GM12878 (cell line): ENCODE measurements at regions not wholly inside any gene's neighbourhood (a gene's known extent, or its start where the extent isn't known, plus 50 kb on each side); places are given as distances from the start of the nearest gene placed in this dataset.

Experiments
- ATAC-seq: fragments of 200-7000 bp; cut with Tn5 transposase; 3 replicates; pipeline ENCODE4 v1.9.1; 2020; ENCODE audit warnings: mild to moderate bottlenecking, moderate library complexity
- BruUV-seq: library from RNA; stranded (reverse); fragments of 400-500 nt; replicated peaks from 2 replicates; lab custom pipeline; 2021; lab: Mats Ljungman, UMichigan
- CTCF ChIA-PET: fragments of 300-600 bp; sonication (Branson Sonifier 250); formaldehyde crosslinking; extraction: SDS; loops from one replicate; lab custom pipeline; 2021; ENCODE audit warnings: inconsistent platforms; lab: Yijun Ruan, JAX
- POLR2A ChIA-PET: fragments of 350-600 bp; formaldehyde crosslinking; extraction: SDS; loops from one replicate; lab custom pipeline; 2021; ENCODE audit warnings: inconsistent platforms; lab: Charles Lee
- RAD21 ChIA-PET: fragments of 300-600 bp; sonication (Branson Sonifier 250); formaldehyde crosslinking; loops from one replicate; lab custom pipeline; 2023; ENCODE audit warnings: antibody characterized with exemption; ENCODE audit not compliant: unreplicated experiment; lab: Charles Lee
- SMC1A ChIA-PET: fragments of 300-600 bp; sonication (Branson Sonifier 250); formaldehyde crosslinking; loops from one replicate; lab custom pipeline; 2023; ENCODE audit not compliant: unreplicated experiment, uncharacterized antibody; lab: Charles Lee
- DNase-seq: peaks from one replicate; pipeline ENCODE4 v3.0.0-alpha.2; 2011; ENCODE audit warnings: low read depth, low spot score
- FAIRE-seq: peaks from 3 replicates; lab custom pipeline; 2011; peaks lifted over from hg19 to GRCh38; lab: Jason Lieb, UNC
- H2AFZ ChIP-seq: 2 replicates; pipeline ENCODE4 v1.6.0; 2011; ENCODE audit warnings: low read depth, low read length, control low read depth; ENCODE audit not compliant: control insufficient read depth
- H3K27ac ChIP-seq: 2 replicates; pipeline ENCODE4 v1.5.1; 2011; ENCODE audit warnings: control low read depth; ENCODE audit not compliant: control insufficient read depth, insufficient read depth
- H3K27me3 ChIP-seq, 2 experiments: replicated peaks in 1 of 2; 2 replicates each; pipeline versions ENCODE4 v1.6.0 to v1.6.1; 2011; ENCODE audit warnings: low read length in 1 of 2; ENCODE audit not compliant: control insufficient read depth in 2 of 2, insufficient read depth in 2 of 2
- H3K36me3 ChIP-seq, 2 experiments: 2 replicates each; pipeline ENCODE4 v1.5.1; 2011; ENCODE audit warnings: low read length in 1 of 2; ENCODE audit not compliant: control insufficient read depth in 2 of 2, insufficient read depth in 2 of 2
- H3K4me1 ChIP-seq: 2 replicates; pipeline ENCODE4 v1.6.1; 2011; ENCODE audit warnings: mild to moderate bottlenecking, low read length, moderate library complexity, mixed read lengths; ENCODE audit not compliant: control insufficient read depth, insufficient read depth
- H3K4me2 ChIP-seq: 2 replicates; pipeline ENCODE4 v1.6.0; 2011; ENCODE audit warnings: control low read depth; ENCODE audit not compliant: control insufficient read depth, insufficient read depth
- H3K4me3 ChIP-seq: fragments of 200-600 bp; sonication (generic); 2 replicates; pipeline ENCODE4 v1.5.1; 2016
- H3K79me2 ChIP-seq: 2 replicates; pipeline ENCODE4 v1.6.0; 2011; ENCODE audit warnings: low read length; ENCODE audit not compliant: control insufficient read depth, insufficient read depth
- H3K9ac ChIP-seq: 2 replicates; pipeline ENCODE4 v1.8.0; 2011; ENCODE audit warnings: low read length, control low read depth, mixed read lengths; ENCODE audit not compliant: control insufficient read depth, insufficient read depth
- H3K9me3 ChIP-seq: replicated peaks from 3 replicates; pipeline ENCODE4 v1.5.1; 2011; ENCODE audit warnings: mild to moderate bottlenecking, low read length; ENCODE audit not compliant: control insufficient read depth, insufficient read depth
- H4K20me1 ChIP-seq: 2 replicates; pipeline ENCODE4 v1.6.0; 2011; ENCODE audit not compliant: control insufficient read depth, insufficient read depth
- HCFC1 ChIP-seq: fragments of 150-350 bp; IDR thresholded peaks from 2 replicates; pipeline ENCODE4 v1.6.1; 2014; ENCODE audit warnings: low read length
- HDAC2 ChIP-seq: fragments of 200-600 bp; sonication (generic); IDR thresholded peaks from 2 replicates; pipeline ENCODE4 v1.6.1; 2017
- NFIC ChIP-seq: IDR thresholded peaks from 2 replicates; pipeline ENCODE4 v1.6.1; 2012; ENCODE audit warnings: low read depth, mild to moderate bottlenecking, inconsistent platforms, low read length, moderate library complexity
- NFYB ChIP-seq: IDR thresholded peaks from 2 replicates; pipeline ENCODE4 v1.6.1; 2011; ENCODE audit warnings: low read depth, mild to moderate bottlenecking, low read length, improper control_type of control experiment, moderate library complexity; ENCODE audit not compliant: insufficient read depth
- WGBS: methylation state at CpG from one replicate; pipeline ENCODE4 v1.1.6; 2016; ENCODE audit warnings: low lambda C conversion rate; ENCODE audit not compliant: insufficient replicate concordance, insufficient coverage; ENCODE audit errors: missing lambda C conversion rate; 5-methylcytosine and 5-hydroxymethylcytosine counted together
- in situ Hi-C: fragments of 300-500 bp; cut with MboI; formaldehyde crosslinking; loops from 9 replicates; pipeline ENCODE4 v1.14.3; 2018; ENCODE audit warnings: mixed read lengths
- intact Hi-C: fragments of 100-400 bp; cut with micrococcal nuclease; formaldehyde crosslinking; loops from one replicate; pipeline ENCODE4 v1.14.2; 2022; ENCODE audit not compliant: unreplicated experiment
- TF ChIP-seq, protein P1 (sequence below): IDR thresholded peaks from 2 replicates; pipeline ENCODE4 v1.6.1; 2012; ENCODE audit warnings: low read depth, low read length, improper control_type of control experiment

DNA sequence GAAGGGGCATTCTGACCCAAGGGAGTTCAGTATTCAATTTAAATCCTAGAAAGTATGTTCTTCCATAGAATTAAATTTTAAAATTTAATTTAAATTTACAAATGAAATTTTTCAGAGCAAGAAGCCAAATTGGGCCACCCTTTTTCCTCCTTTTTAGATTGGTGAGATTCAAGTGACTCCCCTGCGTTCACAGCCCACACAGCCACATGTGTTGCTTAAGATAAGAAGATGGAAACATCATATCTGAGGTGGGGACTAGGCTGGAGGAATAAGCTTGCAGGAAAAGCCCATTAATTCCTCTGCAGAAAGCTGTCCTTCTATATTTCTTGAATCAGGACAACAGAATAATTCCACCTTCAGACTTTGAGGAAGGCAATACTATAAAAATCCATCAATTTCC lies 392.7 kb upstream of the ZNF507 start (continued):
- TF ChIP-seq, protein P1, sequence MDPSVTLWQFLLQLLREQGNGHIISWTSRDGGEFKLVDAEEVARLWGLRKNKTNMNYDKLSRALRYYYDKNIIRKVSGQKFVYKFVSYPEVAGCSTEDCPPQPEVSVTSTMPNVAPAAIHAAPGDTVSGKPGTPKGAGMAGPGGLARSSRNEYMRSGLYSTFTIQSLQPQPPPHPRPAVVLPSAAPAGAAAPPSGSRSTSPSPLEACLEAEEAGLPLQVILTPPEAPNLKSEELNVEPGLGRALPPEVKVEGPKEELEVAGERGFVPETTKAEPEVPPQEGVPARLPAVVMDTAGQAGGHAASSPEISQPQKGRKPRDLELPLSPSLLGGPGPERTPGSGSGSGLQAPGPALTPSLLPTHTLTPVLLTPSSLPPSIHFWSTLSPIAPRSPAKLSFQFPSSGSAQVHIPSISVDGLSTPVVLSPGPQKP: no peak

DNA sequence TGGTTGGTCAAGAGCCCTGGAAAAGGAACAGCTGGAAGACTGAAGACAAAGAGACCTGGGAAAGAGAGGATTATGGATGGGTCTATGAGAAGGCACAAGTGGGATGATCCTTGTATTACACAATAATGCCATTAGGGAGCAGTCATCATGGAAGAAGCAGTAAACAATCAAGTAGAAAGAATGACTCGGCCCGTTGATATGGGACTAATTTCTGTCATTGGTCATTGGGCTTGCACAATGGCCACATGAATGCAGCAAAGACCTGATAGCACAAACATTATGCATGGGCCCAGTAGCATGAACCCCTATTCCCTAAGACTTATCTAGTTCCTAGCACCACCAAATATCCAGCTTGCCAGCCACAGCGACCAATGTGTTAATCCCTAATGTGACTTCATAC lies 390.3 kb upstream of the ZNF507 start:
- DNase-seq: no peak
- Histone ChIP-seq H3K9me3 (no peaks in the 10 kb centered on the region; the same call in 2 of the 3 replicates), H3K4me3 (no peak overlapping the region), H3K79me2 (no peaks in the 10 kb centered on the region), H3K4me2 (no peak overlapping the region)
- TF ChIP-seq HCFC1: no peak
- TF ChIP-seq, all 136 proteins: peak for 0
- Histone ChIP-seq H4K20me1 (no peaks in the 10 kb centered on the region), H2AFZ (no peak overlapping the region), H3K4me1 (no peaks in the 10 kb centered on the region), H3K27ac (no peak overlapping the region), H3K9ac (no peak overlapping the region), H3K27me3 (no peaks in the 10 kb centered on the region), H3K36me3 (no peaks in the 10 kb centered on the region)
- intact Hi-C loops (no loop called here), in situ Hi-C loops (no loop called here)
- RAD21 ChIA-PET: no interaction called here
- SMC1A ChIA-PET: no interaction called here
- ATAC-seq (no peak), FAIRE-seq (no peak)
- CTCF ChIA-PET: no interaction called here
- WGBS: 25% methylated on average over 3 of the region's 3 CpGs
- POLR2A ChIA-PET: no interaction called here
- BruUV-seq: no TSS peak

DNA sequence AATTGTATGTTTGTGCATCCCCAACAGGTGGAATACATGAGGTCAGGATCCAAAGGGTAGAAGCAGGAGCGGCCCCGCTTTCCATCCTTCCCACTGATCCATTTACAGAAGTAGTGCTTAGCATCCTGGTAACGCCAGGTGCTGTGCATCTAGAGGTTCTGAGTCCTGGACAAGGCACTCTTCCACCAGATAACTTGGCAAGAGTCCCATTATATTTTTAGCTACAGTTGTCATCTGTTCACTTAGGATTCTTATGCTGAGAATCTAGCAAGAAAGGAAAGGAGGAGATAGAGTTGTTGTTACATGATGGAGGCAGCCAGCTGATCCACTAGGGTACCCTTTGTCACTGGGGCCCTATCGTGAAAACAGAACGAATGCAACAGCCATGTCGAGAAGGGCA lies 389.5 kb upstream of the ZNF507 start:
- no peaks in the 10 kb centered on the region for H4K20me1 ChIP-seq
- H3K4me1 ChIP-seq: no peaks in the 10 kb centered on the region
- POLR2A ChIA-PET: no interaction called here
- WGBS: 11% methylated on average over 6 of the region's 6 CpGs
- intact Hi-C loops (no loop called here), in situ Hi-C loops (no loop called here)
- H3K27ac ChIP-seq: no peak overlapping the region
- no peak overlapping the region for H3K4me2 ChIP-seq
- SMC1A ChIA-PET: no interaction called here
- ATAC-seq: no peak
- BruUV-seq: no TSS peak
- H3K9me3 ChIP-seq: no peaks in the 10 kb centered on the region; the same call in 2 of the 3 replicates
- H3K36me3 ChIP-seq: no peaks in the 10 kb centered on the region
- H3K79me2 ChIP-seq: no peaks in the 10 kb centered on the region
- H2AFZ ChIP-seq: no peak overlapping the region
- no peak for TF ChIP-seq NFYB
- TF ChIP-seq HDAC2: no peak
- TF ChIP-seq NFIC: no peak
- TF ChIP-seq, all 136 proteins: peak for 0
- Histone ChIP-seq H3K27me3 (no peaks in the 10 kb centered on the region), H3K4me3 (no peak overlapping the region), H3K9ac (no peak overlapping the region)
- ChIA-PET CTCF (no interaction called here), RAD21 (no interaction called here)
- FAIRE-seq (no peak), DNase-seq (no peak)
